Mucosa of stomach (tissue), 1 donor: ENCODE measurements at regions not wholly inside any gene's neighbourhood (a gene's known extent, or its start where the extent isn't known, plus 50 kb on each side); places are given as distances from the start of the nearest gene placed in this dataset.
"Not testable (repeated sequence)": the region's sequence is repeated elsewhere in the genome, so short reads cannot be mapped to it uniquely, and the experiment has no call there.

Experiments
- H3K27me3 ChIP-seq: one replicate; pipeline ENCODE4 v1.7.0; 2013; ENCODE audit warnings: mild to moderate bottlenecking, low read length; ENCODE audit not compliant: control insufficient read depth, insufficient read depth
- H3K36me3 ChIP-seq: one replicate; pipeline ENCODE4 v1.7.0; 2013; ENCODE audit warnings: low read length; ENCODE audit not compliant: control insufficient read depth, insufficient read depth
- H3K4me1 ChIP-seq: one replicate; pipeline ENCODE4 v1.7.0; 2013; ENCODE audit warnings: mild to moderate bottlenecking, low read length; ENCODE audit not compliant: control insufficient read depth, insufficient read depth
- H3K4me3 ChIP-seq: one replicate; pipeline ENCODE4 v1.7.0; 2013; ENCODE audit warnings: low read length
- H3K9ac ChIP-seq: one replicate; pipeline ENCODE4 v1.7.0; 2013; ENCODE audit warnings: mild to moderate bottlenecking, low read length, moderate library complexity
- H3K9me3 ChIP-seq: one replicate; pipeline ENCODE4 v1.7.0; 2013; ENCODE audit warnings: mild to moderate bottlenecking, low read length, moderate library complexity; ENCODE audit not compliant: control insufficient read depth
- donor health status: Pancreatic carcinoma.

DNA sequence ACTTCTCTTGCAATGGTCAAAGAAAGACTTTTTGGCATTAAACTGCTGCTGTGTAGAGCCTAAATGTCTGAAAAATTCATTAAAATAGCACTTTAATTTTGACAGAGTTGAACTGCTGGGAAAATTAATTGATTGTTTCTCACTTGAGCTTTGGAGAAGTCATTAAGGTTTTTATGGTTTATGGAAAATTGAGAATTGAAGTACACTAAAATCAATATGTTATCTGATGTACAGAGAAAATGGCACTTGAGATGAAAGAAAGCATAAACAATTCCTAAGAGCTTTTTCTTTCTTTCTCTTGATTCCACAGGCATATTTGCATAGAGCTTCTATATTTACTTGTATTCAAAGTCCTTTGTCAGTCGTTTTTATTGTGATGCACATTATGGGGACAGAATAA lies 188.5 kb upstream of the CAND1 start:
- Histone ChIP-seq H3K27me3 (no peaks in the 10 kb centered on the region), H3K4me1 (no peaks in the 10 kb centered on the region)

GRCh38 chr12:67082221-67082620 lies 186.9 kb upstream of the CAND1 start:
- Histone ChIP-seq H3K9ac (no peak overlapping the region), H3K27me3 (no peaks in the 10 kb centered on the region), H3K4me3 (no peak overlapping the region), H3K36me3 (no peaks in the 10 kb centered on the region), H3K9me3 (no peaks in the 10 kb centered on the region), H3K4me1 (no peaks in the 10 kb centered on the region)

More for the DNA sequence above, 188.5 kb upstream of the CAND1 start:
- Histone ChIP-seq H3K9me3 (no peaks in the 10 kb centered on the region), H3K4me3 (no peak overlapping the region), H3K9ac (no peak overlapping the region), H3K36me3 (no peaks in the 10 kb centered on the region)

DNA sequence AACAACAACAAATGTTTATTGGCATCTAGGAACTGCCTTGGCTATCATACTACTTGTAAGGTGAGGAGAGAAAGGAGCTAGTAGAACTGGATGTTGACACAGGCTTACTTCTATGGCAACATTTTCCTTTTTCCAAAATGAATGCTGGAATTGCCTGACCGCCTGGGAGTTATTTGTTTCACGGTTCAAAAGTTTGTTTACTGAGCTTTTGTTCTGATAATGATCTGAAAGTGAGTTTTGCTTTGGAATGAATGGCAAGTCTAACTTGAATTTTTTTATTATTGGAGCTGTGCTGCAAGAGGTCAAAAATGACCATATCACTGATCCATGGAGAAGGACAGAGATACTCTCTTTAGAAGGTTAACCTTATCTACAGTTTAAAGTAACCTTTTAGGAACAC lies 183.5 kb upstream of the CAND1 start:
- H3K27me3 ChIP-seq, result no peaks in the 10 kb centered on the region
- H3K4me1 ChIP-seq, result no peaks in the 10 kb centered on the region
- no peaks in the 10 kb centered on the region for H3K9me3 ChIP-seq
- H3K36me3 ChIP-seq, result no peaks in the 10 kb centered on the region
- no peak overlapping the region for H3K9ac ChIP-seq
- H3K4me3 ChIP-seq, result no peak overlapping the region

- no peaks in the 10 kb centered on the region for H3K36me3 ChIP-seq
- H3K4me3 ChIP-seq, result no peak overlapping the region
- no peaks in the 10 kb centered on the region for H3K4me1 ChIP-seq
- H3K27me3 ChIP-seq, result no peaks in the 10 kb centered on the region
- no peak overlapping the region for H3K9ac ChIP-seq
- no peaks in the 10 kb centered on the region for H3K9me3 ChIP-seq
Observed at GRCh38 chr12:67086116-67086515, 183.0 kb upstream of the CAND1 start.

GRCh38 chr12:67088401-67089118 lies 180.6 kb upstream of the CAND1 start:
- Histone ChIP-seq H3K27me3 (no peaks in the 10 kb centered on the region), H3K9me3 (no peaks in the 10 kb centered on the region), H3K9ac (no peak overlapping the region), H3K4me3 (no peak overlapping the region), H3K36me3 (no peaks in the 10 kb centered on the region), H3K4me1 (no peaks in the 10 kb centered on the region)

DNA sequence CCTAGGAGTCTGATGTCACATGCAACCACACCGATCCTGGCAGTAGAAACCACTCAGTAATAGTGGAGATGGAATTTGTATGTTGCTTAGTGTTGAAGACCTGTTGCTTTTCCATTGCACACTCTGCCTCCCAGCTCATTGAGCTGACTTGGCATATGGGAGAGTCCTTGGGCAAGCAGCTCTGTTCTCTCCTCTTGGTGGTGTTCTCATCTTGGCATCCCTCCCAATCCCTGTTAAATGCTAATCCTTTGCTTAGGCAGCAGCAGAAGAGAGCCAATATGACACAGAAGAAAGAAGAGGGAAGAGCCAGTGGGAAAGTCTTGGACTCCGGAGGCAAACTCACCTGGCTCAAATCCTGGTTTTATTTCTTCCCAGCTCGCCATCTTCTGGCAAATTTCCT lies 178.0 kb upstream of the CAND1 start:
- no peak overlapping the region for H3K4me3 ChIP-seq
- H3K27me3 ChIP-seq, result no peaks in the 10 kb centered on the region
- H3K9ac ChIP-seq, result no peak overlapping the region
- no peaks in the 10 kb centered on the region for H3K36me3 ChIP-seq
- H3K9me3 ChIP-seq, result no peaks in the 10 kb centered on the region
- no peaks in the 10 kb centered on the region for H3K4me1 ChIP-seq

GRCh38 chr12:67091678-67092077 lies 177.5 kb upstream of the CAND1 start:
- Histone ChIP-seq H3K9ac (no peak overlapping the region), H3K36me3 (no peaks in the 10 kb centered on the region), H3K4me1 (no peaks in the 10 kb centered on the region), H3K27me3 (no peaks in the 10 kb centered on the region), H3K9me3 (no peaks in the 10 kb centered on the region), H3K4me3 (no peak overlapping the region)

GRCh38 chr12:67092934-67093333 lies 176.2 kb upstream of the CAND1 start:
- not testable (repeated sequence) for H3K9me3 ChIP-seq, H3K36me3 ChIP-seq, H3K4me3 ChIP-seq, H3K9ac ChIP-seq, H3K27me3 ChIP-seq, H3K4me1 ChIP-seq

- Histone ChIP-seq H3K4me1 (no peaks in the 10 kb centered on the region), H3K27me3 (no peaks in the 10 kb centered on the region), H3K9ac (no peak overlapping the region), H3K9me3 (no peaks in the 10 kb centered on the region), H3K36me3 (no peaks in the 10 kb centered on the region), H3K4me3 (no peak overlapping the region)
Observed at GRCh38 chr12:67096533-67097318, 172.4 kb upstream of the CAND1 start.

- no peak overlapping the region for H3K9ac ChIP-seq
- no peaks in the 10 kb centered on the region for H3K4me1 ChIP-seq
- no peaks in the 10 kb centered on the region for H3K36me3 ChIP-seq
- H3K4me3 ChIP-seq, result no peak overlapping the region
- H3K9me3 ChIP-seq, result no peaks in the 10 kb centered on the region
- H3K27me3 ChIP-seq, result no peaks in the 10 kb centered on the region
Observed at GRCh38 chr12:67099858-67100257, 169.3 kb upstream of the CAND1 start.

DNA sequence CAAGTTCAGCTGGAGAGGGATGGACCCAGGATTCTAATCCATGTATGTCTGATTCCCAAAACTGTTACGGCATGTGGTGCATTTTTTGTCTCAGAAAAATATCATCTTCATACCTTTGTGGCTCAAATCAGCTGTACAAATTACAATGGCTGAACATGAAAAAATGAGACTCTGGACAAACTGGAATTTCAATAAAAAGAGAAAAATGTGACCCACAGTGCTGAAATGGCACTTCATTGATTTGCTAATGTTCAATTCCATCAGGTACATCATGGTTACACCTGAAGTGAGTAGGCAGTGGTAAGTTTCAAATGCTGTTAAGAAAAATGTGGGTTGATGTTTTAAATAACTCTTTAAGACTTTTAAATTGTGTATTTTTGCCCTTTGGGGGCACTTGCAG lies 165.6 kb upstream of the CAND1 start:
- no peaks in the 10 kb centered on the region for H3K36me3 ChIP-seq
- H3K9ac ChIP-seq, result no peak overlapping the region
- no peaks in the 10 kb centered on the region for H3K27me3 ChIP-seq
- H3K4me3 ChIP-seq, result no peak overlapping the region
- no peaks in the 10 kb centered on the region for H3K9me3 ChIP-seq
- no peaks in the 10 kb centered on the region for H3K4me1 ChIP-seq

DNA sequence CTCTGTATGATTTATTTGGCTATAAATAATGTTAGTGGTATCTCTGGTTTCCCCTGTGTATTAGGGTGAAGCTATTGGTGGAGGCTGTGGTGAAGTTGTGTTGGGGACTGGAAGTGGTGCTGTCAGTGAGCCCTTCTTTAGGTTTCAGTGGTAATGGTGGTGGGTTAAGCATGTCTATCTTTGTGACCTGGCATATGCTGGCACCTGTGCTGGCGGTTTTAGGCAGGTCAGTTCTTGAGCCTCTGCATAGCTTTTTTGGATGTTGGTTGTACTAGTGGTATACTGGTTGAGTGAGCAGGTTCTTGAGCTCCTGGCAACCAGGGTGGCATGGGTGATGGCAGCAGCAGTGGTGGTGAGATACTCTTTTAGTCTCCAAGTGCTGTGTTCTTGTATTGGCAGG lies 161.9 kb upstream of the CAND1 start:
- no peaks in the 10 kb centered on the region for H3K27me3 ChIP-seq
- H3K4me1 ChIP-seq, result no peaks in the 10 kb centered on the region

More for the DNA sequence above, 161.9 kb upstream of the CAND1 start:
- Histone ChIP-seq H3K9ac (no peak overlapping the region), H3K4me3 (no peak overlapping the region), H3K9me3 (no peaks in the 10 kb centered on the region), H3K36me3 (no peaks in the 10 kb centered on the region)
